Stimulated activated CD4-positive, alpha-beta T cell treated with anti-CD3 and anti-CD28 coated beads, Interleukin-2, amount 100 ng/mL, for 48 hours (primary cell): ENCODE measurements at regions not wholly inside any gene's neighbourhood (a gene's known extent, or its start where the extent isn't known, plus 50 kb on each side); places are given as distances from the start of the nearest gene placed in this dataset.
"Not testable (repeated sequence)": the region's sequence is repeated elsewhere in the genome, so short reads cannot be mapped to it uniquely, and the experiment has no call there.

Experiments
- DNase-seq, 2 donors: peaks; one replicate each; pipeline ENCODE4 v3.0.0-alpha.2; 2020

DNA sequence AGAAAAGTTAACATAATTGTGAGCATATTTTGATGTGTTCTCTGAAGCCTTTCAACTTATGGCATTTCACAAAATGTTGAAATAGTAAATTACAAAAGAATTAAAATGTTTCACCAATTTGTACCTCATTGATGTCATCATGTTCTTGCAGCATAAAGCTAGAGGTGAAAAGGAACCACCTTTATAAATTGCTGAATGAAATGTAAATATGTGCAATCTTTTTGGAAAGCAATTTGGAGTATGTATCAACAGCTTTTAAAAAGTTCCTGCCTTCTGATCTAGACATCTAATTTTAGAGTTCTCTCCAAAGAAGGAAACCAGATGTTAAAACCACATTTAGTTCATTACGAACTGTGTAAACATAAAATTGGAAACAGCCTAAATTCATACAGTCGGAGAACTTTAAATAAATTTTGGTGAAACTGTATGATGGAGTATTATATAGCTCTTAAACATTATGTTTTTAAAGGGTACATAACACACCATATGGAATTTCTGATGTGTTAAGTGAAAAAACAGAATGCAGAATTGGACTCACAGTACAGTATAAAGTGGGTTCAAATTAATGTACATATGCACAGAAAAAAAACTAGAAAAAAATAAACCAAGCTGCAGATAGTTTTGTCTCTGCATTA, 311.2 kb upstream of the NAALADL2 start:
- no peak for DNase-seq

DNA sequence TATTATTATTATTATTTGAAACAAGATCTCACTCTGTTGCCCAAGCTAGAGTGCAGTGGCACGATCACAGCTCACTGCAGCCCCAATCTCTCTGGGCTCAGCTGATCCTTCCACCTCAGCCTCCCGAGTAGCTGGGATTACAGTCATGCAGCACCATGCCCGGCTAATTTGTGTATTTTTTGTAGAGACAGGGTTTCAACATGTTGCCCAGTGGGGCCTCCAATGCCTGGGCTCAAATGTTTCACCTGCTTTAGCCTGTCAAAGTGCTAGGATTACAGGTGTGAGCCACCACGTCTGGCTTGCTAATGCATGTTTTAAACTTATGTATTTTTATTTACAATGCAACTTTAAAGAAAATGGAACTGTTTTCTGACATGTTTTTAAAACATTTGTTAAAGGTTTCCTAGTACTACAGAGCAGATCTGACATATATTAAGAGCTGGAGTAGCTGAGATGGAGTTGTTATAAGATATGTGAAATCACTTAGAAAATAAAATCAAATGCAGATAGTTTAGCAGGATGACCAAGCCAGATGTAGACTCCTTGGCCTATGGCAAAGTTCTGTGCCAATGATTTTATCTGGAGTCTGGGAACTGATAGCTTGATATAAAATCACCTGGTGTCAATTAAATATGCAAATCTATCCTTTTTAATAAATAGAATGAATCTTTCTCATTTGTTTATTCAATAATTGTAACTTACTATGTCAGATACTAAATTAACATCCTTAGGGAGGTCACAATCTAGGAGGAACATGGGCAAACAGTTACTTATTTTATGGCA, 310.1 kb upstream of the NAALADL2 start:
- no peak for DNase-seq

DNA sequence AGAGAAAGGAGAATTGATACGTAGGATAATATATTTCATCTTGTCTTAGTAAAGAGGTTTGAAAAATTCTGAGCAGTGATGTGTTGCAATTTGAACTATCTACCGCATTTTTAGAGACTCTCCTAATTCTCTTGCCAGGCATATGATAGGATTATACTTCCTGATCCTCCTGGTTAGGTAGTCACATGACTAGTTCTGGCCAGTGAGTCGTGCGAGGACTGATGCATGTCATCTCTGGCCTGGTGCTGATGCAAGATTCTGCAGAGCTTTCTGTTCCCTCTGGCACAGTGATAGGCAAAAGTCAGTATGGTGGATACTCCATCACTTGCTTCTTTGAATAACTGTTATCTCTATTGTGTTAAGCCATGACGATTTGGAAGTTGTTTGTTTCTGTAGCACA, 277.6 kb upstream of the NAALADL2 start:
- DNase-seq = no peak

DNA sequence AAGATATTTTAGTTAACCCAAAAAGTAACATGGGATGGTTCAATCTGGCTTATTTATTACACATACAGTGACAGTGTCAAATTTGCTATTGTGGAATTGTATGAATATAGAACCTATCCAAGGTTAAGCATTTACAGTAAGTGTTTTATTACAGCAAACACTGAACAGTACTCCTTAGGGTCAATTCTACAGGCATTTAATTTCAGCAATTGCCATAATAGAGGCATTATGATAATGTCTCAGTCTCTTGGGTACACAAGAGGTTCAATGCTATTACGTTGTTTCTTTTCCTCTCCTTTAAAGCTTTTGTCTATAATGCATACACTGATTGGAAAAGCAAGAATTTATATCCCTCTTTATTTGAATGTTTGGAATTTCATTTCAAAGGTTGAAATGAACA, 275.7 kb upstream of the NAALADL2 start:
- DNase-seq = no peak

DNA sequence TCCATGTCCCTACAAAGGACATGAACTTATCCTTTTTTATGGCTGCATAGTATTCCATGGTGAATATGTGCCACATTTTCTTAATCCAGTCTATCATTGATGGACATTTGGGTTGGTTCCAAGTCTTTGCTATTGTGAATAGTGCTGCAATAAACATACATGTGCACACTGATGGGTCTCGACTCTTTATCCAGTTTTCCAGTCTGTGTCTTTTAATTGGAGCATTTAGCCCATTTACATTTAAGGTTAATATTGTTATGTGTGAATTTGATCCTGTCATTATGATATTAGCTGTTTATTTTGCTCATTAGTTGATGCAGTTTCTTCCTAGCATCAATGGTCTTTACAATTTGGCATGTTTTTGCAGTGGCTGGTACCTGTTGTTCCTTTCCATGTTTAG, 272.0 kb upstream of the NAALADL2 start:
- DNase-seq = not testable (repeated sequence)

DNA sequence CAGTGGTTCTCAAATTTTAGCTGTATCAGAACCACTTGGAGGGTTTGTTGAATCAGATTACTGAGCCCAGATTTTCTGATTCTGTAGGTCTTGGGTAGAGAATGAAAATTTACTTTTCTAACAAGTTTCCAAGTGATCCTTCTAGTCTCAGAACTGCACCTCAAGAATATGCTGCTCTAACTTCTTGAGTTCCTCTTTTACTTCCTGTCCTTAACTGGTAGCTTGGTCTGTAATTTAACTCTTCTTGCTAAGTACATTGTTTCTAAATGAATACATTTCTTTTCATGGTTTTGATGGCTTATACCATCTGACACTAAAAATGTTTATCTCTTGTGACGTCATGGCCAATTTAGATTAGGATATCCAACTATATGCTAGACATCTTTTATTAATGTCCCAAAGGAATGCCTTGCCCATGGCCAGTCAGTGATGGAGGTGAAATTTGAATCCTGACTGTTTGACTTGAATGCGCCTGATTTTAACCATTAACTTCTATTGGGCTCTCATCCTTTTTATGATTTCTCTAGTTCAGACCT, 262.6 kb upstream of the NAALADL2 start:
- no peak for DNase-seq

DNA sequence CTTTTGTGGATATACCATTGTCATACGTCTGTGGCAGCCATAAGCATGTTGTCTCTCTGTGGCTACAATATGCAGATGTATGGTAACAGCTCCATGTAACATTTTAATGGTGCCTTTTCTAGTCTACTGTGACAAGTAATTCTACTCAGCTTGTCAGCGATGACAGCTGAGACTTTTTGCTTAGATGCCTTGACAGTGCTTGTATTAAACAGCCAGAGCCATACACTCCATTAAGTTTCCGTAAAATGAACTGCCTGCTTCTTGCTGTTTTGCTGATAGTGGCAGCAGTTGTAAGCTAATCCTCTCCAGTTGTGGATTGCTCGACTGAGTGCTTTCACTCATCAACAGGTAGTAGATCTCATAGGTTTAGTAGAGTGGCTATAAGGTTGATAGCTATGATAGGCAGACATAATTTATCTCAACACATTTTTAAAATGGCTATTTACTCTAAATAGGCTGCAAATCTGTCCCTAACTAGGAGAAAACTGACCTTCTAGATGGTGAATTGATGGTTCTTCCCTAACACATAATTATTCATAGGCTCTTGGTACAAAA, 260.2 kb upstream of the NAALADL2 start:
- no peak for DNase-seq

DNA sequence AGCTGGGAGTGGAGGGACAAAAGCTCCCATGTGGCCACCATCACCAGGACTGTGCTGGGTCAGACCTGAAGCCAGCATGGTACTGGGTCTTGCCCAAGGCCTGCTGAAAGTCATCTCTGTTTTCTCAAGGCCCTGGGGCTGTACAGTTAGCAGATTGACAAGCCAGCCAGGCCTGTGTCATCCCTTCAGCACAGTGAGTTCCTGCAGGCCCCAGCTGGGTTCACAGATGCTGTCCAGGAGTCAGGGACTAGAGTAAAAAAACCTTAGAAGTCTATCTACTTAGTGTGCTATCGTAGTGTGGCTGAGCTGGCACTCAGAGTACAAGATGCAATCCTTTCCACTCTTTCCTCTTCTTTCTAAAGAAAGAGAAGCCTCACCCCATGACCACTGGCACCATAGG, 246.0 kb upstream of the NAALADL2 start:
- DNase-seq = no peak

DNA sequence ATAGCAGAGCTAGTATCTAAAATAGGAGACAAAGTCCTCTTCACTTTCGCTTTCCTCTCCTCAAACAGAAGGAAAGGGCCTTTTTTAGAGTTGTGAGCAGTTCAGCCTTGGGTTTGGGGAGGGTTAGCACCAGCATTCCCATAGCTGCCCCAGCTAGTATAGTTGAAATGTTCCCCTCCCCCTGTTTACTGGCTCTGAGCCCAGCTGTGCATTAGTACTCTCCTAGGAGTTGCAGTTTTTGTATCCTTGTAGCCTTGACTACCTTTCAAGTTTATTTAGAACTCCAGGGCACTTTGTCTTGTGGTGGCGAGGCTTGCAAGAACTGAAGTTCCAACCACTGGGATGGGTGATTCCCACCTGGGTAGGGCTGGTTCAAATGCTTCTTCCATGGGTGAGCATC, 245.1 kb upstream of the NAALADL2 start:
- no peak for DNase-seq

DNA sequence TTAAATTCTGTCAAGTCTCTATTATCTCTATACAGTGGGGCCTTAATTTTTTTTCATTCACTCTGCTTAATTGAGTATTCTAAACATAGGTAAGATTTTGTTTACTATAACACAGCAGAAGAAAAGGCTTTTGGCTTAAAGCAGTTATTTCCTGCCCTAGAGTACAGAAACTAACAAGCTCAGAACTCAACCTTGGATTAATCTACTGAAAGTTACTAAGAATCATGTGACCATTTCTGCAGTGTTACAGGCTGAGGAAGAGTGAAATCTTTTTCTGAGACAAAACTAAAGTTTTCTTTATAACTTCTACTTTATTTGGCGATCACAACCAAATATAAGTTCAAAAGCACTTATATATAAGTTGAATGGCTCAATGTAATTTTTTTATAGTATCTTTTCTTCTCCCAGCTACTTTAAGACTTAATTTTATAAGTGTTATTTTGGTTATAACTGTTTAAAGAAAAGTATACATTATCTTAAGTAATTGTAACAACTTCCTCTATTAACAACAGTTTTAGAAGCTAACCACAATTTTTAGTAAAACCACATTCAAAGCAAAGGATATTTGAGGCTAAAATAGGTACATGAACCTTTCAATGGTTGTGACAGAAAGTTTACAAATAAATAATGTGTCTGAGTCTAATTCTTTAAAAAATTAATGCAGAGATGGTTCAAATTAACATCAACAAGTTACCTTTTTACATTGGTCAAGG, 240.6 kb upstream of the NAALADL2 start:
- no peak for DNase-seq

DNA sequence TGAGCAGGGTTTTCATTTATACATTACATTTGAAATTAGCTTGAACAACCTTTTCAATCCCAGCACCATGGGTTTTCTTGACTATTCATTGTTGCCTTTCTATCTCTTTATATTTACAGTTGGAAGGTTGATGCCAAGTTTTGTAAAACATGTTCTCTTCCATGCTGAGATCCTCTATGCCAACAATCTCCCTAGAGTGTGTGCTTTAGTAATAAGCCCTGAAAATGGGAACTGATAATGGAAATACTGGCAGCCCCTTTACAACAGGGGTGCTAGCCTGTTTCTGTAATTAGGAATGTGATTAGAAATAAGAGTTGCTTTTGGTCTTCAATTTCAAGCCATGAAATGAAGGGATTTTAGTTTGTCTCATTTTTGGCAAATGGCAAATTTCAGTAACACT, 239.9 kb upstream of the NAALADL2 start:
- no peak for DNase-seq

DNA sequence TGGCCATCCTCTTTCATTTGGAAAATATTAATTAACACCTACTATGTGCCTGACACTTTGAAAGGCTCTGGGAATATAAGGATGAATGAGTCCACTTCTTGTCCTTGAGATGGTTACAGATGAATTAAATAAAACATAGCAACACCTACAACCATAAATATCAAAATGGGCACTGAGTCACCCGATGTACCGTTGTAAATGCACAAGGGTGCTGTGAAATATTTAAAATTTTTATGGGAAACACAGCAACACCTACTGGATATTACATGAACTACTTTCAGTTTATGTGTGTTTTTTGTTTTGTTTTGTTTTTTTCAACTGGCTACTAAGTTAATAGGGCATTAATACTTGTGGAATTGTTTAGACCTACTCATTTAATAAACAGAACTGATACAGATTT, 239.0 kb upstream of the NAALADL2 start:
- DNase-seq = no peak

DNA sequence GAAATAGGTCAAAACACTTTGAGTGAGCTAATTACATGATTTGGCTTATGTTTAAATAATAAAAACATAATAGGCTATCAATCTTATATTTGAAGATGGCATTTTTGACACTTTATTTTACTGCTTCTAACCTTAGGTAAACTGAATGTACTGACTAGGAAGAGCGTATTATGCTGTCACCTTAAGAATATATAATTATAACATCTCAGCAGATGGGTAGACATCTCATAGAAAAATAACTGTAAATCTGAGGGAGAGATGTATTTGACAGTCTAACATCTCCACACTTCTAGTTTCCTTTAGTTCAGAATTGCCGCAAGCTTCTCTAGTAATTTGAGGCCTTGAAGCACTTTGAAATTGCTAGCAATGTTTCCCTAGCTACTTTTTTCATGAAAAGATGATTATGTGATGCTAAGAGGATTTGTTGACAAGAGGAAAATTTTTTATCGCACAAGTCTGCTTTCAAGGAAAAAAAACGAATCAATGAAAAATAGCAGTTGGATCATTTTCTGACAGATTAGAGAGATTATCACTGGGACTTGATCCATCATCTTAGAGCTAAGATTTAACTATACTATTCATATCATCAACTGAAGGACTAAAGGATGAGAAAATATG, 238.2 kb upstream of the NAALADL2 start:
- no peak for DNase-seq

DNA sequence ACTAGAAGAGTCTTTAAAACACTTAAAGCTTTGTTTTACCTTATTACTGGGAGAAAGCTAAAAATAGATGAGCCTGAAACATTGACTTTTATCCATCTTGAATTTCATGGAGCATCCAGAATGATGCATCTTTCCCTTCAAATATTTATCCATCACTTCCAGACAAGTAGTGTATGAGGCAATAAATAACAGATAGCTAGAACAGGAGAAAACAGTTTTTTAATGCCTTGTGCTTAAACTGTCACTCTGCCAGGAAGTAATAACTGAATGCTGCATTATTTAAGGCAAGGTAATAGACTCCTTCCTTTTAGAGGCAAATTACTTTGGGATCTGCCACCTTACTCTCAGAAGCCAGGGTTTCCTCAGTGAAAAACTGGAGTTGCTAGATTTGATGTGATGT, 225.8 kb upstream of the NAALADL2 start:
- DNase-seq = no peak

DNA sequence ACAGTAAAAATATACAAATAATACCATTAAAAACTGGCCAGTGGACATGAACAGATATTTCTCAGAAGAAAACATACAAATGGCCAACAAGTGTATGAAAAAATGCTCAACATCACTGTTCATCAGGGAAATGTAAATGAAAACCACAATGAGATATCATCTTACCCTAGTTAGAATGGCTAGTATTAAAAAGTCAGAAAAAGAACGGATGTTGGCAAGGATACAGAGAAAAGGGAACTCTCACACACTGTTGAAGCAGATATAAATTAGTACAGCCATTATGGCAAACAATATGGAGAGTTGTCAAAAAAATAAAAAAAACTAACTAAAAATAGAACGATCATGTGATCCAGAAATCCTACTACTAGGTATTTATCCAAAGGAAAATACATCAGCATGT, 222.7 kb upstream of the NAALADL2 start:
- no peak for DNase-seq

DNA sequence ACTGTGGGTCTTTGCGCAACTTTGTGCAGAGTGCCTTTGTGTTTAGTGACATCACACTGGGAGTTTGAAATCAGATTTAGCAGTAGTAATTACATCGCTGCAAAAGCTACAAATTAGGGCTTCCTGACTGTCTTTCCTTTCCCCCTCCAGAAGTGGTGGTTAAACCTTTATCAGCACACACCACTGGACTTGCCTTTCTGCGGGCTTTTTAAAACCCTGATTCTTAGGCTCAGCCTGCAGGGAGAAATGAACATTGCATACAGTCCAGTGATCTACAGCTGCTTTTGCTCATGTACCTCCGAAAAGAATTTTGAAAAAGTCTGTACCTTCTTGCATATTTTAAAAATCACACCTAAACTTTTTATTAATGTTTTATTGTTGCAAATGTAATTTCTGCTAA, 219.7 kb upstream of the NAALADL2 start:
- DNase-seq = no peak

DNA sequence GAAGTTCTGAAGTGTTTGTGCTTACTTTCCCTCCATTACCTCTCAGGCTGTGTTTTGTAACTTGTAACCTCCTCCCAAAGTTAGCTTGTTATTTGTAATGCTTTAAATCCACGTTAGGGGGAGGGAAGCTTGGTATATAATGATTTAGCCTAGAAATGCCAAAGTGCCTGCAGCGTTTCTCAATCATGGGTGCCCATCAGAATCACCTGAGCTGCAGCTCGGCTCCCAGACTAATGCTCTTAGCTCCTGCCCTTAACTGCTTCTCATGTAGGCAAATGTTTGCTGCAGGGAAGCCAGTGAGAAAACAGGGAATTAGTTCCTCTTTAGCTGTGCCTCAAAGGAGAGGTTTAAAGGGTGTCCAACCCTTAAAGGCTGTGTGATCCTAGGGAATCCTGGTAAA, 219.2 kb upstream of the NAALADL2 start:
- no peak for DNase-seq

DNA sequence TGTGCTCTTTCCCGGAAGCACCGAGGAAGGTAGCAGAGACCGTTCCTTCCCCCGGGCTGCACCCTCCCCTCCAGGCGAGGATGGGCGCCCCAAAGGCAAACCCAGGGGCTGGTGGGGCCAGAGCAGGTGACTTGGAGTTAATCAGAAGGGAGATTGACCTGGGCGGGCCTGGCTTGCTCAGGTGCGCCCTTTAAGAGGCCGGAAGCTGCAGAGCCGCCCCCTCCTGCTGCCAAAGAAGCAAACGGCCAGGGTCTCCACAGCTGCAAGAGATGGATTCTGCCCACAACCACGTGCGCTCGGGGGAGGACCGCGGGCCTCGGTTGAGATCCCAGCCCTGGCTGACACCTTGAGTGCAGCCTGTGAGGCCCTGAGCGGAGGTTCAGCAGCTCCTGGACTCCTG, 218.2 kb upstream of the NAALADL2 start:
- DNase-seq = no peak

DNA sequence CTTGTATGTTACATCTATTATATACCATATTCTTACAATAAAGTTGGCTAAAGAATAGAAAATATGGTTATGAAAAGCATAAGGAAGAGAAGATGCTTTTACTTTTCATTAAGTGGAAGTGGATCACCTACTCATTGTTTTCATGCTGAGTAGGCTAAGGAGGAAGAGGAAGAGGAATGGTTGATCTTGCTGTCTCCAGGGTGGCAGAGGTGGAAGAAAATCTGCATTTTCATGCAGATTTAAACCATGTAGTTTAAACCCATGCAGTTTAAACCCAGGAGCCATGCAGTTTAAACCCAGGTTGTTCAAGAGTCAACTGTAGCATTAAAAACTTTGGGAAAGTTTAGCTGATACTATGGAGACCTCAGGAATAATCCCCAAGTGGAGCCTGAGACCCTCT, 214.8 kb upstream of the NAALADL2 start:
- DNase-seq = no peak

DNA sequence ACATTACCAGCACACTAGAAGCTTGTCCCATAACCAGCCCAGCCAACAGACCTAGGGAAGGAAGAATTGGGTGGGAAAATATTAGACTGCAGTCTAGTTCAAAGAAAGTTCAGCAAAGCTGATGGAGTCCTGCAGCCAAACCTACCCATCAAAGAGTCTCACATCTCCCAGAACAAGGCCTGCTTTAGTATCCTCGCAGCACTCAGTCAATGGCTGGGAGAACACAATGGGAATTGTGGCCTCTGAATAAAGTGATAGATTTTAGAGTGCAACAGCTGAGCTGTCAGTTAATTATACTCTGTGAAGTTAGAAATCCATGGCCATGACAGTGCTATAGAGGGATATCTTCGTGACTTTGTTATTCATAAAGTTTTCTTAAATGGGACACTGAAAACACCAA, 207.2 kb upstream of the NAALADL2 start:
- no peak for DNase-seq

DNA sequence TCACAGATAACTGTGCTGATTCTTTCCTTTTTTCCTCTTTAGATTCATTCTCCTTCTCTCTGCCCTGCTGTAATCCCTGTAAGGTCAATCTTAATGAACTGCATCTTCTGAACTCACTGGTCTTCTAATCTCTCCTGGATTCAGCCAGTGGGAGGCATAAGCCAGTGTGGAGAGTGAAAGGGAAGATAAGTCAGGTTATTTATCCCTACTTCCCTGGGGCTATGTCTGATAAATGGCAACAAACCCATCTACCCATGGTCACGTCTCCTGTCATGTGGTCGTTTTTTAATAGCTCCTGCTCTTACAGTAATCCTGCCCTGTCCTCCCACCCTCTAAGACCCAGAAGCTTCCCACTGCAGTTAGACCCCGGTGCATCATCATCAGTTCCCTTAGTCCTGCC, 199.6 kb upstream of the NAALADL2 start:
- no peak for DNase-seq

DNA sequence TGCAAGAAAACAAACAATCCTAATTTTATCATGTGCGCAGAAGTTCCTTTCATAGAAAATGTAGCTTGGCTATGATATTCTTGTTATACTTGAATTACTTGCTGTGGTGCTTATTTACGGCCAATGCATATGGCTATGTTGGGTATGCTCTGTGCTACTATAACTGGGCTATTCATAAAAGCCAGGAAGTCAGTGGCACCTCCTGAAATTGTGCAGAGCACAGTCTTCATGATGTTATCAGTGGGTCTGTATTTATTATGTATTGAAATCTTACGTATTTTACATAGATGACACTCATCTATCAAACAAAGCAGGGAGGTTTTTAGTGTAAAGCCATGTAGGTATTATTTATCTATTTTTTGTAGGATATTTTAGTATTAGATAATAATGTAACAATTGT, 196.5 kb upstream of the NAALADL2 start:
- DNase-seq = no peak

DNA sequence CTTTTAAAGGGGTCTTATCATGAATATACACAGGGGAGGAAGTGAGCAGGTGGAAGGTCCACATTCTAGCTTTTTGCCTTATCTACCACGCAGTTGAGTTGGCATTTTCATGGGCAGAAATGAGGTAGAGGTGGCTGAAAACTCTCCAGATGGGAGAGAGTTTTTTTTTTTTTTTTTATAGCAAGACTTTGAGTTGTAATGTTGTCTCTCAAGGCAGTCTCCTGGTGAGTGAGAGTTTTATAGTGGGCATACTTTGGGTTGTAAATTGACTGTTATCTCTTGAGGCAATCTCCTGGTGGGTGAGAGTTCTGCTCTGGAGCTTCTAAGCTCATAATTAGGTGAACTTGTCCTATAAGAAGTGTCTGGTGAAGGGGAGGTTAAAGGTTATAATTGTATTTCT, 191.7 kb upstream of the NAALADL2 start:
- DNase-seq = no peak
